Thyroid gland (tissue), 4 donors: ENCODE measurements at regions not wholly inside any gene's neighbourhood (a gene's known extent, or its start where the extent isn't known, plus 50 kb on each side); places are given as distances from the start of the nearest gene placed in this dataset.

ENCODE experiments used
- DNase-seq, 2 donors: peaks; one replicate each; pipeline ENCODE4 v3.0.0-alpha.2; 2019
- H3K27ac ChIP-seq, 3 donors: fragments of 200-600 bp; sonication (generic); 1 replicate in 2 of 3; 2 replicates in 1 of 3; pipeline ENCODE4 v1.5.1; 2016 to 2019; ENCODE audit warnings: mild to moderate bottlenecking in 1 of 3, moderate library complexity in 1 of 3
- H3K27me3 ChIP-seq: fragments of 200-600 bp; sonication (generic); one replicate; pipeline ENCODE4 v1.5.1; 2019
- H3K36me3 ChIP-seq, 2 donors: fragments of 200-600 bp; sonication (generic); one replicate each; pipeline ENCODE4 v1.5.1; 2016 to 2019
- H3K4me1 ChIP-seq, 2 donors: fragments of 200-600 bp; sonication (generic); one replicate each; pipeline ENCODE4 v1.5.1; 2017 to 2019
- H3K4me3 ChIP-seq, 3 donors: fragments of 200-600 bp; sonication (generic); replicated peaks in 1 of 3; 1 replicate in 2 of 3; 2 replicates in 1 of 3; pipeline ENCODE4 v1.5.1; 2016; ENCODE audit warnings: mild to moderate bottlenecking in 1 of 3
- H3K9me3 ChIP-seq: fragments of 200-600 bp; sonication (generic); one replicate; pipeline ENCODE4 v1.5.1; 2017
- CTCF ChIP-seq, 6 experiments: fragments of 200-600 bp in 3 of 6; fragments of 450-650 bp in 3 of 6; sonication (generic) in 3 of 6; IDR thresholded peaks; one replicate each; pipeline ENCODE4 v1.5.1; 2016 to 2019; ENCODE audit warnings: antibody characterized with exemption in 6 of 6, mild to moderate bottlenecking in 2 of 6, inconsistent platforms in 1 of 6, moderate library complexity in 1 of 6
- POLR2A ChIP-seq, 2 donors: fragments of 450-650 bp; IDR thresholded peaks; one replicate each; pipeline ENCODE4 v1.6.1; 2017; ENCODE audit warnings: antibody characterized with exemption in 2 of 2, mild to moderate bottlenecking in 2 of 2, moderate library complexity in 1 of 2
- WGBS, 2 donors: methylation state at CpG; one replicate each; pipeline ENCODE4 v1.1.5; 2017; 5-methylcytosine and 5-hydroxymethylcytosine counted together
- intact Hi-C: fragments of 100-400 bp; cut with DNase I; formaldehyde crosslinking; loops from one replicate; pipeline ENCODE4 v1.15.1; 2023

DNA sequence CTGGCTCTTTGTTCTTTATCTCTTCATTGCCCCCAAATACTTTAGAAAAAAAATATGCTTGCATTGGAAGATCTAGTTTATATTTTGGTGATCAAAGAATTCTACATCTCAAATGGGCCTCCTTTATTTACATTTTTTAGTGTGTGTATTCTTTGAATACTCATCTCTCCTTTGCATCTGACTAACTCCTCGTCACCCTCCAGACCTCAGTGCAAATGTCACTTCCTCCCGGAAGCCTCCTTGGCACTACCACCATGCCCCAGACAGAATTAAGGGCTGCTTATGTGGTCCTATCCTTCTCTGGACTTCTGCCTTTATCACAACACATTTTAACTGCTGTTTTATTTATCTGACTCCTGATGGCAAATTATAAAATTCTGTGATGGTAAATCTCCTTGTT, 52.0 kb upstream of the PPP1R3C start:
- WGBS, 2 donors, result 41 to 91% methylated on average over 2 of the region's 2 CpGs
- Histone ChIP-seq H3K27me3 (no peaks in the 10 kb centered on the region), H3K27ac (no peak overlapping the region), H3K36me3 (no peaks in the 10 kb centered on the region), H3K4me1 (no peaks in the 10 kb centered on the region), H3K9me3 (no peaks in the 10 kb centered on the region), H3K4me3 (no peak overlapping the region)
- no peak for DNase-seq
- intact Hi-C loops, result no loop called here
- TF ChIP-seq CTCF (IDR thresholded peaks at IDR 0.05) (no peak), POLR2A (IDR thresholded peaks at IDR 0.05) (no peak)

DNA sequence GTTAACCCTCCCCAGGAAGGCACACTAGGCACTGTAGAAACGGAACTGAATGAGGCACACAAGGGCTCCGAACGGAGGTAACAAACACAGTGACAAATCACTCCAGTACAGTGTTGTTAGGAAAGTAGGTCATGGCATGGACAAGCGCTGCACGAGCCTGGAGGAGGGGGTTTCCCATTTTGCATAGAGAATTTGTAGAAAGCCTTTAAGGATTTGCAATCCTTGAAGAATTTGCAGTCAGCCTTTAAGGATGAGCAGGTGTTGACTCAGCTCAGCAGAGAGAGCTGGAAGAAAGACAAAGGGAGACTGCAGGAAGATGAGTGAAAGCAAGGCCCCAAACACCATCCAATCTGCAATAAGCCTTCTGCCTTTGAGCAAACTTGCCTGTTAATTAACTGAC, 51.1 kb upstream of the PPP1R3C start:
- no peaks in the 10 kb centered on the region for H3K9me3 ChIP-seq
- TF ChIP-seq POLR2A (IDR thresholded peaks at IDR 0.05) (no peak), CTCF (IDR thresholded peaks at IDR 0.05) (no peak)
- no peaks in the 10 kb centered on the region for H3K27me3 ChIP-seq
- H3K4me3 ChIP-seq, result no peak overlapping the region
- DNase-seq, result no peak
- no peaks in the 10 kb centered on the region for H3K4me1 ChIP-seq
- no peaks in the 10 kb centered on the region for H3K36me3 ChIP-seq
- WGBS, 2 donors, result 47 to 54% methylated on average over 5 of the region's 5 CpGs
- intact Hi-C loops, result no loop called here
- H3K27ac ChIP-seq, result no peak overlapping the region

GRCh38 chr10:91682912-91683311, 50.0 kb upstream of the PPP1R3C start:
- H3K4me3 ChIP-seq, result no peak overlapping the region
- intact Hi-C loops, result no loop called here
- no peaks in the 10 kb centered on the region for H3K9me3 ChIP-seq
- H3K4me1 ChIP-seq, result no peaks in the 10 kb centered on the region
- WGBS, 2 donors, result 74 to 97% methylated on average over 1 of the region's 1 CpG
- no peaks in the 10 kb centered on the region for H3K36me3 ChIP-seq
- no peak for DNase-seq
- no peak overlapping the region for H3K27ac ChIP-seq
- no peaks in the 10 kb centered on the region for H3K27me3 ChIP-seq
- no peak for TF ChIP-seq POLR2A (IDR thresholded peaks at IDR 0.05)
- TF ChIP-seq CTCF (IDR thresholded peaks at IDR 0.05), result no peak
